OCI-LY1 (cell line): ENCODE measurements at regions not wholly inside any gene's neighbourhood (a gene's known extent, or its start where the extent isn't known, plus 50 kb on each side); places are given as distances from the start of the nearest gene placed in this dataset.

ENCODE experiments used
- H2AFZ ChIP-seq: fragments of 200-600 bp; sonication (generic), shearing (Covaris generic); 2 replicates; pipeline ENCODE4 v1.6.0; 2014; ENCODE audit warnings: antibody characterized with exemption, mild to moderate bottlenecking, low read length
- H3F3A ChIP-seq: fragments of 200-600 bp; sonication (generic), shearing (Covaris generic); 2 replicates; pipeline ENCODE4 v1.6.0; 2014; ENCODE audit warnings: mild to moderate bottlenecking, antibody characterized with exemption, low read length, moderate library complexity; ENCODE audit not compliant: insufficient read depth
- H3K27ac ChIP-seq: fragments of 200-600 bp; sonication (generic); 2 replicates; pipeline ENCODE4 v1.5.1; 2014; ENCODE audit warnings: low read length, mixed run types, mild to moderate bottlenecking, low read depth; ENCODE audit not compliant: poor library complexity, severe bottlenecking
- H3K27me3 ChIP-seq: fragments of 200-600 bp; sonication (generic); 2 replicates; pipeline ENCODE4 v1.6.0; 2014; ENCODE audit warnings: antibody characterized with exemption, mild to moderate bottlenecking, low read length, moderate library complexity; ENCODE audit not compliant: insufficient read depth
- H3K36me3 ChIP-seq: fragments of 200-600 bp; sonication (generic); 2 replicates; pipeline ENCODE4 v1.6.1; 2014; ENCODE audit warnings: mild to moderate bottlenecking, antibody characterized with exemption, low read length, moderate library complexity, mixed read lengths; ENCODE audit not compliant: insufficient read depth
- H3K4me1 ChIP-seq: fragments of 200-600 bp; sonication (generic); 2 replicates; pipeline ENCODE4 v1.5.1; 2014; ENCODE audit warnings: mild to moderate bottlenecking, low read length, moderate library complexity; ENCODE audit not compliant: insufficient read depth, severe bottlenecking
- H3K4me2 ChIP-seq: fragments of 200-600 bp; sonication (generic), shearing (Covaris generic); 2 replicates; pipeline ENCODE4 v1.6.1; 2014; ENCODE audit warnings: low read length
- H3K4me3 ChIP-seq: fragments of 200-600 bp; sonication (generic); 2 replicates; pipeline ENCODE4 v1.5.1; 2014; ENCODE audit warnings: low read length, low read depth, mild to moderate bottlenecking, mixed read lengths; ENCODE audit not compliant: poor library complexity, severe bottlenecking
- H3K79me2 ChIP-seq: fragments of 200-600 bp; shearing (Covaris generic); 2 replicates; pipeline ENCODE4 v1.6.1; 2016; ENCODE audit warnings: mixed run types, low read length, mixed read lengths; ENCODE audit not compliant: insufficient read depth
- H3K9ac ChIP-seq: fragments of 200-600 bp; sonication (generic), shearing (Covaris generic); 2 replicates; pipeline ENCODE4 v1.6.1; 2014; ENCODE audit warnings: mild to moderate bottlenecking, low read length, mixed read lengths
- H3K9me2 ChIP-seq: fragments of 200-600 bp; sonication (generic), shearing (Covaris generic); 2 replicates; pipeline ENCODE4 v1.6.1; 2014; ENCODE audit warnings: low read depth, mild to moderate bottlenecking, low read length, mixed read lengths
- H3K9me3 ChIP-seq: fragments of 200-600 bp; shearing (Covaris generic); 2 replicates; pipeline ENCODE4 v1.6.1; 2014; ENCODE audit warnings: low read length, mixed read lengths
- H4K20me1 ChIP-seq: fragments of 200-600 bp; sonication (generic), shearing (Covaris generic); 2 replicates; pipeline ENCODE4 v1.6.0; 2016; ENCODE audit warnings: mild to moderate bottlenecking, low read length; ENCODE audit not compliant: insufficient read depth
- EZH2 ChIP-seq: fragments of 200-600 bp; sonication (generic), shearing (Covaris generic); IDR thresholded peaks from 2 replicates; pipeline ENCODE4 v1.8.0; 2017; ENCODE audit warnings: borderline replicate concordance, mixed run types, mild to moderate bottlenecking, antibody characterized with exemption, low read length, moderate library complexity, mixed read lengths
- TF ChIP-seq, protein P1 (sequence below): fragments of 200-600 bp; sonication (generic), shearing (Covaris generic); IDR thresholded peaks from 2 replicates; pipeline ENCODE4 v1.5.1; 2017; ENCODE audit warnings: mild to moderate bottlenecking, antibody characterized with exemption, low read length, moderate library complexity, mixed read lengths

DNA sequence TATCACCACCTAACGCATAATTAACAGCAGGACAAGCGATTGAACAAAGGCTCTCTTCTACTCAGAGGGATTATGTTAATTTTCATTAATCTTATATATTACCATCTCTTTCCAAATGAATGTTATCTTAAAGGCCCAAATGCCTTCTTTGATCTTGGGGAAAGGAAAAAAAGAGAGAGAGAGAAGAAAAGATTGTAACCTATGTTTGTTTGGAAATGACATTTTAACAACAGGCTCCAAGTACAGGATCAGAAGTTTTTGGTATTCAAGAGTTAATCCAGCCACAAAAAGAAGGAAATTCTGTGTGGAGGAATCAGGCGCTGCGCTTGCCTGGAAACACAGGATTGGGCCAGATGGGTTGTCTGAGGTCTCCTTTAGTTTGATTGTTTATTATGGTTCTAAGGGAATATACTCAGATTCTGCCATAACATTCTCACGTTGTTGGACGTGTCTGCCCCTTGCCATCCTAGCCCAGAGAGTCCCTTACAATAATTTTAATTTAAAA, 100.7 kb upstream of the STX18 start:
- Histone ChIP-seq H3K9me2 (no peaks in the 10 kb centered on the region), H3K4me2 (no peak overlapping the region), H3K4me3 (no peak overlapping the region), H3K36me3 (no peaks in the 10 kb centered on the region), H3K4me1 (no peaks in the 10 kb centered on the region), H3K79me2 (no peaks in the 10 kb centered on the region), H4K20me1 (no peaks in the 10 kb centered on the region), H3K27me3 (no peaks in the 10 kb centered on the region), H3K27ac (no peak overlapping the region), H3F3A (no peaks in the 10 kb centered on the region), H2AFZ (no peak overlapping the region), H3K9ac (no peak overlapping the region), H3K9me3 (no peaks in the 10 kb centered on the region)
- TF ChIP-seq, protein P1, sequence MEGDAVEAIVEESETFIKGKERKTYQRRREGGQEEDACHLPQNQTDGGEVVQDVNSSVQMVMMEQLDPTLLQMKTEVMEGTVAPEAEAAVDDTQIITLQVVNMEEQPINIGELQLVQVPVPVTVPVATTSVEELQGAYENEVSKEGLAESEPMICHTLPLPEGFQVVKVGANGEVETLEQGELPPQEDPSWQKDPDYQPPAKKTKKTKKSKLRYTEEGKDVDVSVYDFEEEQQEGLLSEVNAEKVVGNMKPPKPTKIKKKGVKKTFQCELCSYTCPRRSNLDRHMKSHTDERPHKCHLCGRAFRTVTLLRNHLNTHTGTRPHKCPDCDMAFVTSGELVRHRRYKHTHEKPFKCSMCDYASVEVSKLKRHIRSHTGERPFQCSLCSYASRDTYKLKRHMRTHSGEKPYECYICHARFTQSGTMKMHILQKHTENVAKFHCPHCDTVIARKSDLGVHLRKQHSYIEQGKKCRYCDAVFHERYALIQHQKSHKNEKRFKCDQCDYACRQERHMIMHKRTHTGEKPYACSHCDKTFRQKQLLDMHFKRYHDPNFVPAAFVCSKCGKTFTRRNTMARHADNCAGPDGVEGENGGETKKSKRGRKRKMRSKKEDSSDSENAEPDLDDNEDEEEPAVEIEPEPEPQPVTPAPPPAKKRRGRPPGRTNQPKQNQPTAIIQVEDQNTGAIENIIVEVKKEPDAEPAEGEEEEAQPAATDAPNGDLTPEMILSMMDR = no peak
- TF ChIP-seq EZH2 = no peak

DNA sequence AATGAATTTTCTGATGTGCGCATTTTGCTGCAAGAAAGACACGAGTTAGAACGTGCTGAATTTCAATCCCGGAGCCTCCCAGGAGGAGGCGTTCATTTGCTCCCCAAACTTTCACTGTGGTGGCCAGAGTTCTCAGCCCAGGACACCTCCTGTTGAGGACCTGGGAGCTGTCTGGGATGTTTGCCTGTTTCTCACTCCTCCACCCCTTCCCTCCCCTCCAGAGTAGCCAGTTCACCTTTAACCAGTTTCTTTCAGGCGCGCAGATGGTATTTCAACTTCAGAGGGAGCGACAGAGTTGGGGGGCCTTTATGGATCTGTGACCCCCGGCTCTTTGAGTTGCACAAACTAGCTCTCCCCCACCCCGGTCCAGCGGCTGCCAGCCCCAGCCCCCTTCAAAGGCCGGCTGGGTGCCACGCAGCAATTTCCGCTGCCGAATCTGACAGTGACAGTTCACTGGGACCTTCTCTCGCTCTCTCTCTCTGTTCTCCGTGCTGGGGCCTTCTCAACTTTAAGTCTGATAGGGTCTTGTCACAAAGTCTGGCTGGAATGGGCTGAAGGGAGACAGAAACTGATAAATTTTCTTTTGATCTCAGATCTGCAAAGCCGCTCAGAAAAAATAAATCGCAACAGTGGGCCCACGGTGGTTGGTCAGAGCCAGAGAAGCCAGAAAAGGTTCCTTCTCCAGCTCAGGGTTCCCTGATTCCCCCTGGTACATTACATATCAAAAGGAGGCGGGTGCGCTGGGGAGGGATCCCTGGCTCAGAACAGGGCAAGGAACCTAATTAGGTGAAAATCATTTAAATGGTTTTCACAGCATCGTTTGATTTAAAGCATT, 100.0 kb upstream of the STX18 start:
- Histone ChIP-seq H3K27ac (no peak overlapping the region), H3K36me3 (no peaks in the 10 kb centered on the region), H4K20me1 (no peaks in the 10 kb centered on the region), H3K9me2 (no peaks in the 10 kb centered on the region), H3K9ac (no peak overlapping the region), H3K79me2 (no peaks in the 10 kb centered on the region), H3K4me1 (no peaks in the 10 kb centered on the region), H3K4me3 (no peak overlapping the region), H3F3A (no peaks in the 10 kb centered on the region), H2AFZ (no peak overlapping the region), H3K27me3 (no peaks in the 10 kb centered on the region), H3K4me2 (no peak overlapping the region), H3K9me3 (no peaks in the 10 kb centered on the region)
- TF ChIP-seq, protein P1 = no peak

DNA sequence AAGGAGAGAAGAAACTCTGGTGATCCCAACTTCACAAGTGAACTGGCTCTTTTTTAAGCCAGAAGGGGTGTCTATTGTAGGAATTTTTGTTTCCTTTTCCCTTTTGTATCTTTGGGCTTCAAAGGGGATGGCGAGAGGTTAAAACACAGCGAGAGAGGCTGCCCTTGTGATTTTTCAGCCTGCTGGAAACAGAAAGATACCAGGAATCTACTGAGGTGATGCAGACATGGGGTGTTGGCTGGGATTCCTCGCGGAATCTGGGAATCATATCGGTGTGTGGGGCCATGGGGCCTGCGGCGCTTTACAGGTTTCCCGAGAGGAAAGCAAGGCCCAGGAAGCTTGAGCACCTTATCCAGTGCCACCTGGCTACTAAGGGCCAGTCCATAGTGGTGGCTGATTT, 99.4 kb upstream of the STX18 start:
- Histone ChIP-seq H3K9me3 (no peaks in the 10 kb centered on the region), H3K27me3 (no peaks in the 10 kb centered on the region), H3K9me2 (no peaks in the 10 kb centered on the region), H4K20me1 (no peaks in the 10 kb centered on the region), H3K4me3 (no peak overlapping the region), H3F3A (no peaks in the 10 kb centered on the region), H3K4me1 (no peaks in the 10 kb centered on the region), H3K36me3 (no peaks in the 10 kb centered on the region), H3K4me2 (no peak overlapping the region), H3K79me2 (no peaks in the 10 kb centered on the region), H3K9ac (no peak overlapping the region), H2AFZ (no peak overlapping the region), H3K27ac (no peak overlapping the region)
- TF ChIP-seq, protein P1 = no peak
- TF ChIP-seq EZH2 = no peak
